Activated T-helper 2 cell treated with anti-CD3 and anti-CD28 coated beads, Interferon-gamma antibody, Interleukin-2, Interleukin-4, amounts not matched to agents 10 μg/mL and 5 μg/mL and 100 μg/mL, durations not matched to agents 14 hours and 24 hours and 36 hours (primary cell): ENCODE measurements at regions not wholly inside any gene's neighbourhood (a gene's known extent, or its start where the extent isn't known, plus 50 kb on each side); places are given as distances from the start of the nearest gene placed in this dataset.

ENCODE experiments used
- DNase-seq: peaks from one replicate; pipeline ENCODE4 v3.0.0; 2021; ENCODE audit warnings: low spot score
- H3K27ac Mint-ChIP-seq: one replicate; pipeline ENCODE4 v1.8.0; 2021; ENCODE audit warnings: mixed read lengths
- H3K27me3 Mint-ChIP-seq: one replicate; pipeline ENCODE4 v1.8.0; 2021; ENCODE audit warnings: low read depth, mixed read lengths
- H3K36me3 Mint-ChIP-seq: one replicate; pipeline ENCODE4 v1.8.0; 2021; ENCODE audit warnings: low read depth, mixed read lengths
- H3K4me1 Mint-ChIP-seq: one replicate; pipeline ENCODE4 v1.8.0; 2021; ENCODE audit warnings: low read depth, mixed read lengths
- H3K4me3 Mint-ChIP-seq: one replicate; pipeline ENCODE4 v1.8.0; 2021; ENCODE audit warnings: low read depth, mild to moderate bottlenecking, moderate library complexity, mixed read lengths
- H3K9me3 Mint-ChIP-seq: one replicate; pipeline ENCODE4 v1.8.0; 2021; ENCODE audit warnings: mixed read lengths
- intact Hi-C: fragments of 100-400 bp; cut with micrococcal nuclease; formaldehyde crosslinking; loops from one replicate; pipeline ENCODE4 v1.15.1; 2023

DNA sequence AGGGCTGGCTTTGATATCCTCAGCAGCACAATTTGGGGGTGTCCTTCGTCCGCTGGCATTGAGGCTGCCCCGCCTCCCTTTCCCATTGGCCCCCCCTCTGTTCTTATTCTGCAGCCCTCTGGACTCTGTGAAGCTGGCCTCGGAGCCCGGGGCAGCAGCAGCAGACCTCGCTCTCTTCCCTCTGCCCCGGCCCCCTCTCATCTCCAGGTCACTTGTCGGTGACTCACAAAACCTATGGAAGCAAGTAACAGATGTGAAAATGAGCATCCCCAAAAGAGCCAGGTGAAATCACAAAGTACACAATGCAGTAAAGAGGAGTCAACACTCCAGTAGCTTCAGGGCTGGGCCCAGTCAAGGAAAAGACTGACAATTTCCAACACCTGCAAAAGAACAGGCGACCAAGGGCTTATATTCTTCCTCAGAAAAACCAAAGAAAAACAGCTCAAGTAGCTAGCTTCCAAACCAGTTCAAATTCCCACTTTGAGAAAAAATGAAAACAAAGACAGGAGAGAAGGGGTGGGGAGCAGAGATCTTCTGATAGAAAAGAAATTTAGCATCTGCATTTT is 97.5 kb downstream of the ZNF608 start:
- intact Hi-C loops = loop anchor here (1.0 kb wide), 1 partner anchor 65 kb away; no protein-coding TSS in a partner anchor
- no peaks in the 10 kb centered on the region for H3K36me3 Mint-ChIP-seq
- DNase-seq = no peak
- H3K4me1 Mint-ChIP-seq = peaks cover 19% of the 10 kb centered on the region
- H3K27ac Mint-ChIP-seq = no peak overlapping the region
- no peaks in the 10 kb centered on the region for H3K9me3 Mint-ChIP-seq
- H3K27me3 Mint-ChIP-seq = peaks cover 45% of the 10 kb centered on the region
- H3K4me3 Mint-ChIP-seq = no peak overlapping the region

- Mint-ChIP-seq H3K27ac (no peak overlapping the region), H3K4me1 (peaks cover 19% of the 10 kb centered on the region), H3K9me3 (no peaks in the 10 kb centered on the region), H3K27me3 (peaks cover 47% of the 10 kb centered on the region), H3K4me3 (no peak overlapping the region), H3K36me3 (no peaks in the 10 kb centered on the region)
- no peak for DNase-seq
- intact Hi-C loops = no loop called here
These were observed 99.1 kb downstream of the ZNF608 start for GRCh38 chr5:124647352-124647751.

- Mint-ChIP-seq H3K4me1 (peaks cover 14% of the 10 kb centered on the region), H3K27ac (no peak overlapping the region), H3K36me3 (no peaks in the 10 kb centered on the region), H3K27me3 (peaks cover 49% of the 10 kb centered on the region), H3K9me3 (no peaks in the 10 kb centered on the region), H3K4me3 (no peak overlapping the region)
- intact Hi-C loops = no loop called here
- no peak for DNase-seq
These were observed 101.0 kb downstream of the ZNF608 start for GRCh38 chr5:124645396-124645795.

DNA sequence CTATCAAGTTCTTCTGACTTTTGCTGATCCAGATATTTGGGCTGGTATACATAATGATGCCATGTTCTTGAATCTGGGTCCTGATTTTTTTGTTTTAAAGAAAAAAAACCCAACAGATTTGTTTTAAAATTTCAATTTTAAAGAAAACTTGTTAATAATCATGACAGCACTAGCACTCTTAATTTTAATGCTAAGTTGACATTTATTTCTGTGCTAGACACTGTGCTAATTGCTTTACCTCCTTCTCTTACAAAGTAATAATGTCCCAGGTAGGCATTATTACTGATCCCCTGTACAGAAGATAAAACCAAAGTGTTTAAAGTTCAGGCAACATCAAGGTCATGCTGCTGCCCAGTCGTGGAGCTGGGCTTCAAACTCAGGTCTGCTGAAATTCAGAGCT is 101.9 kb downstream of the ZNF608 start:
- Mint-ChIP-seq H3K27me3 (peaks cover 47% of the 10 kb centered on the region), H3K4me1 (peaks cover 7% of the 10 kb centered on the region), H3K9me3 (no peaks in the 10 kb centered on the region), H3K36me3 (no peaks in the 10 kb centered on the region), H3K27ac (no peak overlapping the region), H3K4me3 (no peak overlapping the region)
- DNase-seq = no peak
- intact Hi-C loops = no loop called here

- Mint-ChIP-seq H3K9me3 (no peaks in the 10 kb centered on the region), H3K4me1 (peaks cover 3% of the 10 kb centered on the region), H3K27ac (no peak overlapping the region), H3K27me3 (peaks cover 47% of the 10 kb centered on the region), H3K36me3 (no peaks in the 10 kb centered on the region), H3K4me3 (no peak overlapping the region)
- intact Hi-C loops = no loop called here
- DNase-seq = no peak
These were observed 102.3 kb downstream of the ZNF608 start for GRCh38 chr5:124644138-124644537.

DNA sequence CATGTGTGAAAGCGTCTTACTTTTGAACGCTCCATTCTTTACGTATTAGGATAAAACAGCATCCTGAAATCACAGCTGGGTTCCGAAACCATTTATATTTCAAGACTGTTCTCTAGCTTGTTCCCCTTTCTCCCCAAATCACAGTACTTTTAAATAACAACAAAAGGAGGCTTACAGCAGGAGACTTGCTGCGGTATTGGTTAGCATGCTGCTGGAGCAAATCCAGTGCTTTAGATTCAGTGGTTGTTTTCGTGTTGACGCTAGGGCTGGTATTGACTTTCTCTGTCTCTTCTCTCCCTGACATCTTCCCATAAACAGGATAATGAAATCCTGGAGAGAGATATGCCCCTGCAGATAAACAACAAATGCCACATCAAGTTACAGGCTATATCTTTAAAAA is 103.1 kb downstream of the ZNF608 start:
- no peak overlapping the region for H3K27ac Mint-ChIP-seq
- no peaks in the 10 kb centered on the region for H3K9me3 Mint-ChIP-seq
- peaks cover 44% of the 10 kb centered on the region for H3K27me3 Mint-ChIP-seq
- intact Hi-C loops = no loop called here
- no peak for DNase-seq
- no peaks in the 10 kb centered on the region for H3K4me1 Mint-ChIP-seq
- H3K4me3 Mint-ChIP-seq = no peak overlapping the region
- no peaks in the 10 kb centered on the region for H3K36me3 Mint-ChIP-seq

DNA sequence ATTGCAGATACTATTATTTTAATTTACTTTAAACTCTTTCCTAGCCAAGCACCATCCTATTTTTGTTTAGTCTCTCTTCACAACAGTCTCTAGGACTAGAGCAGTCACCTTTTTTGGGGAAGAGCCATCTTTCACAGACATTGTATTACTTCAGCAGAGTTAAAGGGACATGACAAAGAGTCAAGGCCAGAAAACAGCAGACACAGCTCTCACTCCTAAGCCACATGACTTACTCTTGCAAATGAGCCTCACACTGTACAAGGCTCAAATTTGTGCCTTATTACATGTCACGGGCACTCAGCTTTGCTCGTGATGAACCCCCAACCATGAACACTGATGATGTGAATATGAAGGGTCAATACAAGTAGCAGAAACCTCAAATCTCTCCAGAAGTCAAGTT is 104.3 kb downstream of the ZNF608 start:
- H3K4me3 Mint-ChIP-seq = no peak overlapping the region
- H3K9me3 Mint-ChIP-seq = no peaks in the 10 kb centered on the region
- intact Hi-C loops = no loop called here
- no peak overlapping the region for H3K27ac Mint-ChIP-seq
- H3K27me3 Mint-ChIP-seq = peaks cover 36% of the 10 kb centered on the region
- H3K36me3 Mint-ChIP-seq = no peaks in the 10 kb centered on the region
- no peaks in the 10 kb centered on the region for H3K4me1 Mint-ChIP-seq
- no peak for DNase-seq

DNA sequence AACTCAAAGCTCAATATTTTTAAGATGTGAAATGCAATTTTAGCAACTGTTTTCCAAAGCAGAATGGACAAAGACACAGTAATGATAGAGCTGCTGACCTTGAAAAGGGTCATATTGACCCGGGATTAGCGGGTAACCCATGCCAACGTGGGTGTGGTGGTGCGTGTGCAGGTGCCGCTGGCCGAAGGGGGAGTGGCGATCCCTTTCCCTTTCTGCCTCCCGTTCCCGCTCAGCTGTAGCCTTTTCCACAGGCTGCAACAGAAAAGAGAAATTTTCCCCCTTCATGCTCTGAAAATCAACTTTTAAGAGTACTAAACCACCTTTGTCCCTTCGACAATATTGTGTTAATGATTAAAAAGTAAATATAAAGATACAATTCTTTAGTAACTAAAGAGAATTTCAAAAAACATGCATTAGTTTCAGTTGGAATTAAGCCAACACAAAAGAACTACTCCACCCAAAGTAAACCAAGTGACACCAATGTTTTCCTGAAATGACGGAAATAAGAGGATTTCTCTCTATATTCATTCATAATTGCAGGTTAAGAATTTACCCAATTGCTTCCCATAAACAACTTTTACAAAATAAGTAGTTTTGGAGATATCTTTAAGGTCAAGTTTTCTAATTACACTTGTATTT is 105.2 kb downstream of the ZNF608 start:
- DNase-seq = no peak
- no peaks in the 10 kb centered on the region for H3K36me3 Mint-ChIP-seq
- intact Hi-C loops = no loop called here

GRCh38 chr5:124639095-124639665 is 107.3 kb downstream of the ZNF608 start:
- no peak overlapping the region for H3K27ac Mint-ChIP-seq
- intact Hi-C loops = no loop called here
- no peaks in the 10 kb centered on the region for H3K9me3 Mint-ChIP-seq
- no peaks in the 10 kb centered on the region for H3K4me1 Mint-ChIP-seq
- H3K27me3 Mint-ChIP-seq = peaks cover 19% of the 10 kb centered on the region
- no peak overlapping the region for H3K4me3 Mint-ChIP-seq
- no peak for DNase-seq
- H3K36me3 Mint-ChIP-seq = no peaks in the 10 kb centered on the region

More for the DNA sequence above, 105.2 kb downstream of the ZNF608 start:
- no peak overlapping the region for H3K27ac Mint-ChIP-seq
- no peak overlapping the region for H3K4me3 Mint-ChIP-seq
- peaks cover 28% of the 10 kb centered on the region for H3K27me3 Mint-ChIP-seq
- no peaks in the 10 kb centered on the region for H3K4me1 Mint-ChIP-seq
- no peaks in the 10 kb centered on the region for H3K9me3 Mint-ChIP-seq

GRCh38 chr5:124637011-124637410 is 109.4 kb downstream of the ZNF608 start:
- Mint-ChIP-seq H3K9me3 (no peaks in the 10 kb centered on the region), H3K4me3 (no peak overlapping the region), H3K27me3 (peaks cover 9% of the 10 kb centered on the region), H3K4me1 (no peaks in the 10 kb centered on the region), H3K27ac (no peak overlapping the region), H3K36me3 (no peaks in the 10 kb centered on the region)
- intact Hi-C loops = no loop called here
- no peak for DNase-seq

DNA sequence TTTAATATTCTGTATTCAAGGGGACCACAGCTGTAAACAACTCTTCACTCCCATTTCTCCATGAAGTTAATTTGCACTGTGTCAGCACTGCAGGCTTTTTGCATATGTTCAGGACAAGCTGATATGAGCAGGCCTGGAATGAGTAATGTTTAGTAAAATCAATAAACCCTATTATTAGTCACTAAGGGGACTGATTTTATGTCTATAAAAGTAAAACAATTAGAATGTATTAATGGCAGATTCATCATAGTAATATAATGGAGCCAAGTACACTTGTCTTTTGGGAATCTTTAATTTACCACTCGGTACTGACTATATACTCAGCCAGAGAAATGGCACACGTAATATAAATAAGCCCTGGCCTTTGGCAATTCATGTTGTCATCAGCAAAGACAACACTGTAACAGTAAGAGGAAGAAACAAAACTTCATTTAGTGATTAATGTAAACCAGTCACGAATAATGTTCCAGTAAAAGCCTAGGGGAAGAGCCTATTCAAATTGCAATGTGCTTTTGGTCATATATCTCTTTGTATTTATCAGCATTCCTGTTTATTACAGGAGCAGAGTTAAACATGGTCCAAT is 111.6 kb downstream of the ZNF608 start:
- intact Hi-C loops = no loop called here
- DNase-seq = no peak
- H3K9me3 Mint-ChIP-seq = no peaks in the 10 kb centered on the region
- no peak overlapping the region for H3K4me3 Mint-ChIP-seq
- H3K27me3 Mint-ChIP-seq = peaks cover 2% of the 10 kb centered on the region
- H3K4me1 Mint-ChIP-seq = no peaks in the 10 kb centered on the region
- no peak overlapping the region for H3K27ac Mint-ChIP-seq
- H3K36me3 Mint-ChIP-seq = no peaks in the 10 kb centered on the region

DNA sequence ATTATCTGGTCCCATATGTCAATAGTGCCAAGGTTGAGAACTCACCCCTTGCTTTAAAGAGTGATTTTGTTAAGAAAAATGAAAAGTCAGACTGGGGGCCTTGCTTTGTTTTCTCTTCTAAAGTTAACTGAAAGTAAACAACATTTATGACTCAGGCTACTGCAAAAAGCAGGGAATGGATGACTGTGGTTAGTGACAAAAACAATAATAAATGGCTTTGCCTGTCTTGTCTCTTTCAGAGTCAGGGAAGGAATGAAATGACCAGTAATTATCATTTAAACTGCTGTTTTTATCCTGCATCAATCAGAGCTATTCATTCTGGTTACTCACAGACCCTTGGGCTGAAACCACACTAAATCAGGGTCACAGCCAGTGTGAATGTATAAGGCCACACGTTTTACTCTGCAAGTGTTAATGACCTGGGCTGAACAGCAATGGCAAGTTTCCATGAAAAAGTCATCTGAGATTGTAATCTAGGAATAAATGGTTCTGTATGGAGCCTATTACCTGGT is 112.2 kb downstream of the ZNF608 start:
- H3K4me3 Mint-ChIP-seq = no peak overlapping the region
- no peaks in the 10 kb centered on the region for H3K36me3 Mint-ChIP-seq
- H3K27ac Mint-ChIP-seq = no peak overlapping the region
- intact Hi-C loops = no loop called here
- no peaks in the 10 kb centered on the region for H3K4me1 Mint-ChIP-seq
- DNase-seq = no peak
- H3K9me3 Mint-ChIP-seq = no peaks in the 10 kb centered on the region
- H3K27me3 Mint-ChIP-seq = peaks cover 2% of the 10 kb centered on the region

DNA sequence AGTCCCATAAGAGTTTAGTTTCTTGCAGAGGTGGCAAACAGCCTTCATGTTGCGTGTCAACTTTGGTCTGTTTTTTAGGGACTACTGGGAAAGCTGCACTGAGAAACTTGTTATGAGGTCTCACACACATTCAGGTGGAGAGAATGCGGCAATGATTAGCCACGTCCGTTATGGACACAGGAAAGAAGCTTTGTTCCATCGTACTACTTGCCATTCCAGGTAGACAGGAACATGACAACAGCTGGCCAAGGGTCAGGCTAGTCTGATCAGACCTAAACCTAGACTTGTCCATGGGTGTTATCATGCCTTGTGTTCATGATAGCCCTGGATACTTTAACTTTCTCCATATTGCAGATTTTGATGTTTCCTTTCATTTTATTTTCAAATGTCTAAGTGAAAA is 113.2 kb downstream of the ZNF608 start:
- Mint-ChIP-seq H3K27ac (no peak overlapping the region), H3K4me3 (no peak overlapping the region), H3K9me3 (no peaks in the 10 kb centered on the region), H3K4me1 (no peaks in the 10 kb centered on the region), H3K27me3 (peaks cover 2% of the 10 kb centered on the region), H3K36me3 (no peaks in the 10 kb centered on the region)
- DNase-seq = no peak
- intact Hi-C loops = no loop called here
